Endothelial cell of umbilical vein (primary cell): ENCODE measurements at regions not wholly inside any gene's neighbourhood (a gene's known extent, or its start where the extent isn't known, plus 50 kb on each side); places are given as distances from the start of the nearest gene placed in this dataset.

Experiments used
- EZH2 ChIP-seq: IDR thresholded peaks from 2 replicates; pipeline ENCODE4 v1.6.1; 2012; ENCODE audit warnings: borderline replicate concordance, low read depth, mild to moderate bottlenecking, moderate library complexity, low read length, inconsistent platforms; ENCODE audit not compliant: severe bottlenecking
- FOS ChIP-seq: IDR thresholded peaks from 2 replicates; pipeline ENCODE4 v1.6.1; 2011; ENCODE audit warnings: mild to moderate bottlenecking, low read length, moderate library complexity, borderline replicate concordance; ENCODE audit not compliant: insufficient read depth
- GATA2 ChIP-seq: IDR thresholded peaks from 2 replicates; pipeline ENCODE4 v1.7.0; 2011; ENCODE audit warnings: low read depth, mild to moderate bottlenecking, moderate library complexity, mixed read lengths, low read length; ENCODE audit not compliant: insufficient read length, insufficient read depth
- JUN ChIP-seq: IDR thresholded peaks from 2 replicates; pipeline ENCODE4 v1.6.1; 2011; ENCODE audit warnings: borderline replicate concordance, low read depth; ENCODE audit not compliant: insufficient read length, insufficient read depth
- MAX ChIP-seq: IDR thresholded peaks from 2 replicates; pipeline ENCODE4 v1.6.1; 2011; ENCODE audit not compliant: insufficient read depth, insufficient read length
- POLR2A ChIP-seq: IDR thresholded peaks from 2 replicates; pipeline ENCODE4 v1.6.1; 2012; ENCODE audit warnings: low read depth, mild to moderate bottlenecking, control low read depth, low read length
- POLR2AphosphoS5 ChIP-seq: IDR thresholded peaks from 2 replicates; pipeline ENCODE4 v1.6.1; 2012; ENCODE audit warnings: low read depth, mild to moderate bottlenecking, control low read depth, low read length, moderate library complexity; ENCODE audit not compliant: insufficient read depth
- TF ChIP-seq, protein P1 (sequence below), 2 donors: IDR thresholded peaks; 1 replicate in 1 of 2; 2 replicates in 1 of 2; pipeline ENCODE4 v1.5.1; 2011; ENCODE audit warnings: low read length in 2 of 2, mild to moderate bottlenecking in 2 of 2, moderate library complexity in 2 of 2, control low read depth in 1 of 2, inconsistent platforms in 1 of 2, low read depth in 1 of 2; ENCODE audit not compliant: insufficient read depth in 1 of 2; ENCODE audit errors: extremely low read depth in 1 of 2

DNA sequence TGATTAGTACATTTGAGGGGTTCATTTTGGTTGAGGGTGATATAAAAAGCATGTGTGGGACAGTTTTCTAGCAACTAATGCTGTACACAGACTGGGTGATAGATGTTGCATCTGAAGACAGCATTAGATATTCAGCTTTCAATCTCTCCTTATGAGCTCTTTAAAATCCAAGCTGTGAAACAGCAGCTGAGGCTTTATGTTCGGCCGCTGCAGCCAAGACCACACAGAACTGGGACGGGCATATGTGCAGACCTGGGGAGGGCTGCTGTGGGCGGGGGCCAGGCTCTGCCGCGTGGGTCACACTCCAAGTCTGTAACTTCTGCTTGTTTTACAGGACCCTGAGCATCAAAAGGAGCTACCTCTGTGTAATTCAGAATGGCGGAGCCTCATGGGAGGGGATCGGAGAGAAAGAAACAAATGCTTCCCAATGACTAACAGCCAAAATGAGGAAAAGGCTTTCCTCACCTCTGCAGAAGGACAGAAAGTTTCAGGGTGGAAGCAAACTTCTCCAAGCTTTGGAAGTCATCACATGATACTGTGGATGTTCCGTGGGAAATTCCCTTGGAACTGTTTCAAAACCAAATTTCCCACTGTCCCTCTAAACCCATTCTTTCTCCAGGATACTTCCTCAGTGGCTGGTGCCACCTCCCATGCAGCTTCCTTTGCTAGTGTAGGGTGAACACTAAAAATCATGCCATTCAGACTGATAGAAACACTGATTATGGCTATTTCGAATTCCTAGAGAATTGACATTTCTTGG, 711.9 kb upstream of the ID2 start:
- TF ChIP-seq EZH2, result no peak
- TF ChIP-seq, protein P1, sequence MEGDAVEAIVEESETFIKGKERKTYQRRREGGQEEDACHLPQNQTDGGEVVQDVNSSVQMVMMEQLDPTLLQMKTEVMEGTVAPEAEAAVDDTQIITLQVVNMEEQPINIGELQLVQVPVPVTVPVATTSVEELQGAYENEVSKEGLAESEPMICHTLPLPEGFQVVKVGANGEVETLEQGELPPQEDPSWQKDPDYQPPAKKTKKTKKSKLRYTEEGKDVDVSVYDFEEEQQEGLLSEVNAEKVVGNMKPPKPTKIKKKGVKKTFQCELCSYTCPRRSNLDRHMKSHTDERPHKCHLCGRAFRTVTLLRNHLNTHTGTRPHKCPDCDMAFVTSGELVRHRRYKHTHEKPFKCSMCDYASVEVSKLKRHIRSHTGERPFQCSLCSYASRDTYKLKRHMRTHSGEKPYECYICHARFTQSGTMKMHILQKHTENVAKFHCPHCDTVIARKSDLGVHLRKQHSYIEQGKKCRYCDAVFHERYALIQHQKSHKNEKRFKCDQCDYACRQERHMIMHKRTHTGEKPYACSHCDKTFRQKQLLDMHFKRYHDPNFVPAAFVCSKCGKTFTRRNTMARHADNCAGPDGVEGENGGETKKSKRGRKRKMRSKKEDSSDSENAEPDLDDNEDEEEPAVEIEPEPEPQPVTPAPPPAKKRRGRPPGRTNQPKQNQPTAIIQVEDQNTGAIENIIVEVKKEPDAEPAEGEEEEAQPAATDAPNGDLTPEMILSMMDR (IDR thresholded peaks at IDR 0.05; ENCODE audit: extremely low read depth in 1 of 2, insufficient read depth in 1 of 2, low read depth in 1 of 2, low read length in 2 of 2), result no peak
- TF ChIP-seq POLR2A, result no peak
- TF ChIP-seq JUN, result no peak
- no peak for TF ChIP-seq MAX
- TF ChIP-seq GATA2, result no peak
- TF ChIP-seq POLR2AphosphoS5, result no peak
- no peak for TF ChIP-seq FOS
